ENCODE measurements at regions not wholly inside any gene's neighbourhood (a gene's known extent, or its start where the extent isn't known, plus 50 kb on each side); places are given as distances from the start of the nearest gene placed in this dataset.

DNA sequence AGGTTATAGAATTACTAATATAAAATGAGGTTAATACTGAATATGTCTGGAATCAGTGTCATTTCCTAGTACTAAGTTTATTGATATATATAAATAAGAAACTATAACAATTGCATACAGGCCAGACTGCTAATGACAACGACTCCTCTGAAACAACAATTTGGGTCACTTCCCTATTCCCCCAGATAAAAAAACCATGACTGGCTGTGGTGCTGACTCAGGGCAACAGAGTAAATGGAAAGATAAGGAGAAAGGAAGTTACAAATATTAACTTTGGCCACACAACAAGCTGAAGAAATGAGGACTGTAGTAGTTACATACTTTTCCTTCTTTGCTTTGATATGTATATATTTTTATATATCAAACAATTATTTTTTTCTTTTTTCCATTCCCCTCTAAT lies 263.7 kb upstream of the PCDH9 start:
- H3K4me3 ChIP-seq (replicated peaks; ENCODE audit: low read depth, low read length) = no peak overlapping the region
- TF ChIP-seq, protein P1, sequence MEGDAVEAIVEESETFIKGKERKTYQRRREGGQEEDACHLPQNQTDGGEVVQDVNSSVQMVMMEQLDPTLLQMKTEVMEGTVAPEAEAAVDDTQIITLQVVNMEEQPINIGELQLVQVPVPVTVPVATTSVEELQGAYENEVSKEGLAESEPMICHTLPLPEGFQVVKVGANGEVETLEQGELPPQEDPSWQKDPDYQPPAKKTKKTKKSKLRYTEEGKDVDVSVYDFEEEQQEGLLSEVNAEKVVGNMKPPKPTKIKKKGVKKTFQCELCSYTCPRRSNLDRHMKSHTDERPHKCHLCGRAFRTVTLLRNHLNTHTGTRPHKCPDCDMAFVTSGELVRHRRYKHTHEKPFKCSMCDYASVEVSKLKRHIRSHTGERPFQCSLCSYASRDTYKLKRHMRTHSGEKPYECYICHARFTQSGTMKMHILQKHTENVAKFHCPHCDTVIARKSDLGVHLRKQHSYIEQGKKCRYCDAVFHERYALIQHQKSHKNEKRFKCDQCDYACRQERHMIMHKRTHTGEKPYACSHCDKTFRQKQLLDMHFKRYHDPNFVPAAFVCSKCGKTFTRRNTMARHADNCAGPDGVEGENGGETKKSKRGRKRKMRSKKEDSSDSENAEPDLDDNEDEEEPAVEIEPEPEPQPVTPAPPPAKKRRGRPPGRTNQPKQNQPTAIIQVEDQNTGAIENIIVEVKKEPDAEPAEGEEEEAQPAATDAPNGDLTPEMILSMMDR (IDR thresholded peaks at IDR 0.05; ENCODE audit: insufficient read depth, low read length, poor library complexity, severe bottlenecking) = no peak
- no peak for DNase-seq (ENCODE audit: extremely low read depth, insufficient read length)
- H3K36me3 ChIP-seq (ENCODE audit: control insufficient read depth, insufficient read depth, low read length) = no peaks in the 10 kb centered on the region
- H3K27me3 ChIP-seq (replicated peaks; ENCODE audit: control insufficient read depth, insufficient read depth, low read length) = no peaks in the 10 kb centered on the region

DNA sequence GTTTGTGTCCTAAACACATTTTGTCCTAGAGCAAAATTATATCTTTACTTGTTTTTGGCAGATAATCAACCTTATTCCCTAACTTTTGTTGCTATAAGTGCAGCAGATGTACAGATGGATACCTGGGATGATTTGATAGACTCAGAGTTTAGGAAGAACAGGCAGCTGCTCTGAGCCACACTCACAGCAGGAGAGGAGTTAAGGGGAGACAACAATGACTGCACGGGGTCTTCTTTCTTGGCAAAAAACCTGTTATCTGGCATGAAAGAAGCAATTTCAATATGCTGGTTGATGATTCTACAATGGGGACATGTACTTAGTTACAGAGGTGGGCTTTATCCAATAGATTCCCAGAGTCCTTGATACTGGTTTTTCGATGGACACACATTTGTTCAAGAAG lies 258.9 kb upstream of the PCDH9 start:
- H3K27me3 ChIP-seq (replicated peaks; ENCODE audit: control insufficient read depth, insufficient read depth, low read length) = no peaks in the 10 kb centered on the region
- DNase-seq (ENCODE audit: extremely low read depth, insufficient read length) = no peak
- H3K36me3 ChIP-seq (ENCODE audit: control insufficient read depth, insufficient read depth, low read length) = no peaks in the 10 kb centered on the region
- H3K4me3 ChIP-seq (replicated peaks; ENCODE audit: low read depth, low read length) = no peak overlapping the region
- TF ChIP-seq, protein P1 (IDR thresholded peaks at IDR 0.05; ENCODE audit: insufficient read depth, low read length, poor library complexity, severe bottlenecking) = no peak

DNA sequence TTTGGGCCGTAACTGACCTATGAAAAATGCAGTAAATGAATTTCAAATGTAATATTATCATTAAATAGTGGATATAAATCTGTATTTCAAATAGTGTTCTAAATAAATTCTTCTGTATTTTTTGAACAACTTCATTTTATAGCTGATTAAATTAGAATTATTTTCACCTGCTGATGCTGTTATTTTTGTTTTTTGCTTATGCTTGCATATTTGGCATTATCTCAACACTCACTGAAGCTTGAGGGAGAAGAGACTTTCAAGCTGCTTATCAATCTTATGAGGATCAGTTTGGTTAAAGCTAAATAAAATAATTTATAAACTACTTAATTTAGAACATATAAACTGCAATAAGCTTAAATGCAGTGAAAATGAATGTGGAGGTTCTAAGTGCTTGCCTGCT lies 251.3 kb upstream of the PCDH9 start:
- H3K4me3 ChIP-seq (replicated peaks; ENCODE audit: low read depth, low read length) = no peak overlapping the region
- DNase-seq (ENCODE audit: extremely low read depth, insufficient read length) = no peak
- H3K27me3 ChIP-seq (replicated peaks; ENCODE audit: control insufficient read depth, insufficient read depth, low read length) = no peaks in the 10 kb centered on the region
- TF ChIP-seq, protein P1 (IDR thresholded peaks at IDR 0.05; ENCODE audit: insufficient read depth, low read length, poor library complexity, severe bottlenecking) = no peak
- H3K36me3 ChIP-seq (ENCODE audit: control insufficient read depth, insufficient read depth, low read length) = no peaks in the 10 kb centered on the region

DNA sequence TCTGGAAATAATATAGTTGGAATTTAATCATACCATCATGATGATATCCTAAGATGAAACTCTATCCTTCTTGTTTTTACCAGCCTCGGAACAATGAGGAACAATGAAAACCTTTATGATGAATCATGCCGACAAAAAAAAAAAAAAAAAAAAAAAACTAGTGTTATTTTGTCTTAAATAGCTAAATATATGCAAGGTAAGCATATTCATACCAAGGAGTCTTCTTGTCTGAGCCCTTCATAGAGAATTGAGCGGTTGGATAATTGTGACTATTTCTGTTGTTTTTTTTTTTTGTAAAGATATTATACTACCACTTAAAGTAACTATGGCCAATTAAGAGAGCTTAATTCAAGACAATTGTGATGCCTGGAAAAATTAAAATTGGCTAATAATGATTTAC lies 244.0 kb upstream of the PCDH9 start:
- Histone ChIP-seq H3K36me3 (ENCODE audit: control insufficient read depth, insufficient read depth, low read length) (no peaks in the 10 kb centered on the region), H3K4me3 (replicated peaks; ENCODE audit: low read depth, low read length) (no peak overlapping the region), H3K27me3 (replicated peaks; ENCODE audit: control insufficient read depth, insufficient read depth, low read length) (no peaks in the 10 kb centered on the region)
- DNase-seq (ENCODE audit: extremely low read depth, insufficient read length) = no peak
- TF ChIP-seq, protein P1 (IDR thresholded peaks at IDR 0.05; ENCODE audit: insufficient read depth, low read length, poor library complexity, severe bottlenecking) = no peak

DNA sequence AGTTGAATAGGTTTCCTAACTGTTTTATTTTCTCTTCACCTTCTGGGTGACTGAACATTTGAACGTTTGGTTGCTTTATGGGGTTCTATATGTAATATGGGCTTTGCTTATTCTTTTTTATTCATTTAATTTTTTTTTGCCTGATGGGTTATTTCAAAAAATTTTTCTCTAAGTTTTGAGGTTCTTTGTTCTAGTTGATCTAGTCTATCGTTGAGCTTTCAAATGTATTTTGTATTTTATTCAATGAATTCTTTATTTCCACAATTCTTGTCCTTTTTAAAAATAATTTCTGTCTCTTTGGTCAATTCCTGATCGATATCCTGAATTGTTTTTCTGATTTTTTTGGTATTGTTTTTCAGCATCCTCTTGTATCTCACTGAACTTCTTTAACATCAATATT lies 239.5 kb upstream of the PCDH9 start:
- no peaks in the 10 kb centered on the region for H3K36me3 ChIP-seq (ENCODE audit: control insufficient read depth, insufficient read depth, low read length)
- no peak for DNase-seq (ENCODE audit: extremely low read depth, insufficient read length)
- H3K4me3 ChIP-seq (replicated peaks; ENCODE audit: low read depth, low read length) = no peak overlapping the region
- no peaks in the 10 kb centered on the region for H3K27me3 ChIP-seq (replicated peaks; ENCODE audit: control insufficient read depth, insufficient read depth, low read length)
- TF ChIP-seq, protein P1 (IDR thresholded peaks at IDR 0.05; ENCODE audit: insufficient read depth, low read length, poor library complexity, severe bottlenecking) = no peak

DNA sequence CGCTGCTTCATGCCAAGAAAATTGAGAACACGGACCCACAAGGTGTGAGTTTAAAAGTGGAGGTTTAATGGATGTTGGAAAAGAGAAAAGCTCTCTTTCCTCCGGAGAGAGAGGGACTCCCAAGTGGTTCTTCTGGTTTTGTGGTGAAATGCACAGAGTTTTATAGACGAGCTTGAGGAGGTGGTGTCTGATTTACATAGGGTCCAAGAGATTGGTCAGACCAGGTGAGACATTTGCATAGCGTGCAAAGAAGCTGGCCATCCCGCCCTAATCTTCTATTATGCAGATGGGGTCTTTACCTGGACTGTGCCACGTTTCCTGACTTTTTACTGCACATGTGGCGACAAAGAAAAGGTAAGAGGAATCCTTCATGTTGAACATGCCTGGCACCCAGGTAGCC lies 236.4 kb upstream of the PCDH9 start:
- Histone ChIP-seq H3K36me3 (ENCODE audit: control insufficient read depth, insufficient read depth, low read length) (no peaks in the 10 kb centered on the region), H3K27me3 (replicated peaks; ENCODE audit: control insufficient read depth, insufficient read depth, low read length) (no peaks in the 10 kb centered on the region), H3K4me3 (replicated peaks; ENCODE audit: low read depth, low read length) (no peak overlapping the region)
- TF ChIP-seq, protein P1 (IDR thresholded peaks at IDR 0.05; ENCODE audit: insufficient read depth, low read length, poor library complexity, severe bottlenecking) = no peak
- DNase-seq (ENCODE audit: extremely low read depth, insufficient read length) = no peak
